Vagina (tissue), 2 donors: ENCODE measurements at regions not wholly inside any gene's neighbourhood (a gene's known extent, or its start where the extent isn't known, plus 50 kb on each side); places are given as distances from the start of the nearest gene placed in this dataset.

Experiments used
- CTCF ChIP-seq, 3 experiments: fragments of 450-650 bp in 2 of 3; fragments of 200-600 bp in 1 of 3; sonication (generic) in 1 of 3; IDR thresholded peaks; one replicate each; pipeline ENCODE4 v1.5.1; 2017 to 2019; ENCODE audit warnings: antibody characterized with exemption in 3 of 3, mild to moderate bottlenecking in 2 of 3, moderate library complexity in 2 of 3
- POLR2A ChIP-seq, 2 donors: fragments of 450-650 bp; IDR thresholded peaks; one replicate each; pipeline ENCODE4 v1.6.1; 2017; ENCODE audit warnings: antibody characterized with exemption in 2 of 2, mild to moderate bottlenecking in 2 of 2, moderate library complexity in 2 of 2
- POLR2AphosphoS5 ChIP-seq, 2 donors: sonication (generic); formaldehyde crosslinking; IDR thresholded peaks; one replicate each; pipeline ENCODE4 v1.9.0; 2017; ENCODE audit warnings: antibody characterized with exemption in 2 of 2, mild to moderate bottlenecking in 2 of 2, low read depth in 1 of 2; ENCODE audit not compliant: insufficient read depth in 1 of 2

GRCh38 chr6:998551-998950, 305.6 kb upstream of the EXOC2 start:
- TF ChIP-seq POLR2A (IDR thresholded peaks at IDR 0.05) (no peak), CTCF (IDR thresholded peaks at IDR 0.05) (no peak), POLR2AphosphoS5 (IDR thresholded peaks at IDR 0.05; ENCODE audit: insufficient read depth in 1 of 2, low read depth in 1 of 2) (no peak)
